Stimulated activated naive CD4-positive, alpha-beta T cell (primary cell): ENCODE measurements at regions not wholly inside any gene's neighbourhood (a gene's known extent, or its start where the extent isn't known, plus 50 kb on each side); places are given as distances from the start of the nearest gene placed in this dataset.

Experiments used
- DNase-seq, 6 experiments: peaks; one replicate each; lab custom pipeline; 2025; lab: John Stamatoyannopoulos, UW

GRCh38 chr14:101105045-101105444 lies 201.5 kb upstream of the RTL1 start:
- DNase-seq = no peak

GRCh38 chr14:101108579-101109346 lies 205.2 kb upstream of the RTL1 start:
- no peak for DNase-seq

DNA sequence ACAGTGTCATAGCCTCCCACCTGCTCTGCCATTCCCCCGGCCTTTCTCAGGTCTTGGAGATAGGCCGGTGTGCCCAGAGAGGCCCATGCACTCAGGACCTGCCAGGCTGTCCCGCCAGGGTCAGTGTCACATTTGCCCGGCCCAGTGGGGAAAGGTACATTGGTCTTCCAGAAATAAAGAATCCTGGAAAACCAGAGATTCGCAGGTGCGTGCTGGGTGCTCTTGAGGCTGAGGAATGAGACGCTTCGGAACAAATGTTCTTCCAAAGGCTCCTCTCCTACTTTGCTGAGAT lies 205.8 kb upstream of the RTL1 start:
- no peak for DNase-seq

- no peak for DNase-seq
Measured at GRCh38 chr14:101109981-101110728, 206.6 kb upstream of the RTL1 start.

- no peak for DNase-seq
Measured at GRCh38 chr14:101110729-101111619, 207.5 kb upstream of the RTL1 start.

- DNase-seq = no peak
Measured at GRCh38 chr14:101111620-101112290, 208.2 kb upstream of the RTL1 start.

- DNase-seq = no peak
Measured at GRCh38 chr14:101112351-101113107, 209.0 kb upstream of the RTL1 start.

DNA sequence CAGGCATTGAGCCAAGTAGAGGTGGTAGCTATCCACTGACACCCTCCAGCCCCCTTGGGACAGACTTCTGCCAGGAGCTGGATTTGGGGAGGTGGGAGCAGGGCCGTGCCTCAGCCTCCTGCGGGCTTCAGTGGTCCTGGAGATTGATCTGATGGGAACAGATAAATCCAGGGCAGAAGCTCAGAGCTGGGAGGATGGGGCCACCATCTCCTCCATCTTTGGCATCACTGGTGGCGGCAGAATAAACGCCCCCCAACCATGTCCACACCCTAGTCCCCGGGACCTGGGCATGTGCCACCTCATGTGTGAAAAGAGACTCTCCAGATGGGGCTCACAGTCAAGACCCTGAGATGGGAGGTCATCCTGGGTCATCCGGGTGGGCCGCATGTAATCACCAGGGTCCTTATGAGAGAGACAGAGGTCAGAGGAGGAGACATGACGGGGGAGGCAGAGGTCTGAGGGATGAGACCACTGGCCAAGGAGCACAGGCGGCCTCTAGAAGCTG lies 209.6 kb upstream of the RTL1 start:
- no peak for DNase-seq

DNA sequence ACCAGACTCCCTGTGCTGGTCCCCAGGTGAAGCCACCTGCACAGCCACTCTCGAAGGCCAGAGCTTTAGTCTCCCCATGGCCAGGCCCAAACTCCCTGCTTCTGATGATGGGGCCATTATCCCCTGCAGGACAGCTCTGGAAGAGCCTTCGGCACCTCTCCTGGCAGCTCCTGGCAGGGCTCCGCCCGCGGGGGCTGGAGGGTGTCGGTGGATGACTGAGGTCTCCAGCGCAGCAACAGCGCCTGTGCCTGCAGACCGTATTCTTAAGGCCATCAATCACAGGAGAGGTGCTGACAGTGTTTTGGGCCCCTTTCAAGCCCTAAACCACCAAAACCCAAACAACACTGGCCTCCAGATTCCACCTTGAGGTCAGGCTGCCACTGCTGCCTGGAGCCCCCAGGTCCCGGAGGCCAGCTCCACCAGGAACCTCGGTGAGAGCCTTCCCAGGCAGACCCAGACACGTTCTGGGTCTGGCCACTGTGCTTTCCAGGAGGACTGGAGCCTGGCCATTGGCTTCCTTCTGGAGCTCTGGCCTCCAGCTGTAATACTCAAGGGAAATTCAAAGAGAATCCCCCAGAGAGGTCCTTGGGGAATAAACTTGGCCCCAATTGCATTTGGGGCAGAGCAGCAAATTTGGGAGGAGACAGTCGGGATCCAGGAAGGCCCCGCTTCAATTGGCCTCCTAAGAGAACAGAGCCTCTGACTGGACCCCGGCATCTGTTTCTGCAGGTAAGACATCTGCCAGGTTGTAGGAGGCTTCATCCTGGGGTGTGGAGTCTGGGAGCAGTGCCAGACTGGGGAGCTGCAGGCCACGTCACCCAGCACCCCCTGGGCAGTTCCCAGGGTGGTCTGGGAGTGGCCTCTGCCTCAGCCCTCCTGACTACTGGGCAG lies 210.6 kb upstream of the RTL1 start:
- no peak for DNase-seq

- no peak for DNase-seq
Measured at GRCh38 chr14:101114726-101115515, 211.4 kb upstream of the RTL1 start.

DNA sequence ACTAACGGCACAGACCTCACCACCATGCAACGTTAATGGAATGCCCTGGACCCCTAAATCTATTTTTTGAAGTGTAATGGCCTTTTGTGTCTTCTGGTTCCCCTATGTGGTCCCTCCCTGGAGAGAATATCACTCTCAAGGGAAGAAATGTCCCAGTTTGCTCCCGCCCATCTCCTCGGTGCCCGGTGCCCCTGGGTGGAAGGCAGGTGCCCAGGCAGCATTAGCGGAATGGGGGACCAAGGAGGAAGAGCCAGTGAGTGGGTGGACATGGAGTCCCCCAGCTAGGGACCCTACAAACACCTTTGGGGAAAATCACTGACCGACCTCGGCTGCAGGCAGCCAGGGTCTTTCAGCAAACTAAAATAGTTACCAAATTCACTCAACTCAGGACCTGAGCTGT lies 212.1 kb upstream of the RTL1 start:
- DNase-seq = no peak

DNA sequence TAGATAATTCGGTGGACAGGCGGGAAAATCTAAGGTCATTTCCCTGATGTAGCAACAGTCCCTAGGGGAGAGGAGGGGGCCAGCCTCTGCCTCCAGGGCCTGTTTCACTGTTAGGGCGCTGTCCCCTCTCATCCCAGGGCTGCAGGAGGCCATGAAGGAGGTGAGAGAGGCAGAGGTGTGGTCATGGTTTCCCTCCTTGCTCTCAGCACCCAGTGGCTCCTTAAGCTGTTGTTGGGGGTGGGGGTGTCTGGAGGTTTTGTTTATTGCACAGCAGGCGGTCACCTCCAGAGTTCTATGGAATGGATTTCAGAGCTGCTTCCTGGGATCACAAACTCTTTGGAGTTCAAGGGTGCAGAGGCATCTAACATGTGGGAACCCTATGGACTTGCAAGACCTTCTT lies 212.5 kb upstream of the RTL1 start:
- DNase-seq = no peak

GRCh38 chr14:101116486-101117130 lies 213.1 kb upstream of the RTL1 start:
- DNase-seq = no peak

DNA sequence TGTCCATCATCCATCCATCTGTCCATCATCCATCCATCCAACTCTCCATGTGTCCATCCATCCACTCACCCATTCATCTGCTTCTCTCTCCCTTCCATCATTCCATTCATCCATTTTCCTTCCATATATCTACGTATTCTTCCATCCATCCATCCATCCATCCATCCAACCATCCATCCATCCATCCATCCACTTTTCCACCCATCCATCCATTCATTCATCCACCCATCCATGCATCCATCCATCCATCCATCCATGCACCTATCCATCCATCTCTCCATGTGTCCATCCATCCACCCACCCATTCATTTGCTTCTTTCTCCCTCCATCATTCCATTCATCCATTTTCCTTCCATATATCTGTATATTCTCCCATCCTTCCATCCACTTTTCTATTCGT lies 214.0 kb upstream of the RTL1 start:
- no peak for DNase-seq

GRCh38 chr14:101118233-101118632 lies 214.7 kb upstream of the RTL1 start:
- no peak for DNase-seq

DNA sequence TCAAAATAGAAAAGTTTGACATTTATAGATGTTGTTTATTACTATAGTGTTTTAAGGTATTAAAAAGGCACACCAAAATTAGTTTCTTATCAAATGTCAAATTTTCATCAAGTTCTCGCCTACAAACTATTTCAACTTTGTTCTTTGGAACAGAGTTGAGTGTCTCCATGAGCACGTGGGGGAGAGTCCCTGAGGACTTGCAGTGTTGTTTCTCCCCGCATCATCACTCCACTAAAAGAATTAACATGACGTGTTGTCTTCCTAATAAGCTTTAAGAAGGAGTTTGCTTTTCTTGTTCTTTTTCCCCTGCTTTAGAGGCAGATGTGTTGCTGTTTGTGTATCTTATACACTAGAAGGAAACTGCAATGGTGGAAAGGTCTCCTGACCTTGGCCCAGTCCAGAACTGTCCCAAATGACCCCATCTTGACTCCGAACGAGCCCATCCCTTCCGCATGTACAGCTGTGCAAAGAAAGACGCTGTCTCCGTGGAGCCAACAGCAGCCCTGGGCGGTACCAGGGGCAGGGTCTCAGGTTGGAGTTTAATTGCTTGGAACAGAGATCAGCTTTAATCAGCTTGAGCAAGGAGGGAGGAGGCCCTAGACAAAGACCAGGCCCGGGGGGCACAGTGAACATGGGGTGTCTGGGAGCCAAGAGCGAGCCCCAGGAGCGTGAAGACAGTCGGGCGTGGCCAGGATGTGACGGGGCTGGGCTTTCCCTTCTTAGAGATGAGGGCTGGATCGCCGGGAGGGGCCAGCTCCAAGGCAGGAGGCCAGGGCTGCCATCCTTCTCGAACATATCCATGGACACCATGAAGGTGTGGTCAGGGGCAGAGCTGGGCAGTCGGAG lies 215.4 kb upstream of the RTL1 start:
- no peak for DNase-seq

DNA sequence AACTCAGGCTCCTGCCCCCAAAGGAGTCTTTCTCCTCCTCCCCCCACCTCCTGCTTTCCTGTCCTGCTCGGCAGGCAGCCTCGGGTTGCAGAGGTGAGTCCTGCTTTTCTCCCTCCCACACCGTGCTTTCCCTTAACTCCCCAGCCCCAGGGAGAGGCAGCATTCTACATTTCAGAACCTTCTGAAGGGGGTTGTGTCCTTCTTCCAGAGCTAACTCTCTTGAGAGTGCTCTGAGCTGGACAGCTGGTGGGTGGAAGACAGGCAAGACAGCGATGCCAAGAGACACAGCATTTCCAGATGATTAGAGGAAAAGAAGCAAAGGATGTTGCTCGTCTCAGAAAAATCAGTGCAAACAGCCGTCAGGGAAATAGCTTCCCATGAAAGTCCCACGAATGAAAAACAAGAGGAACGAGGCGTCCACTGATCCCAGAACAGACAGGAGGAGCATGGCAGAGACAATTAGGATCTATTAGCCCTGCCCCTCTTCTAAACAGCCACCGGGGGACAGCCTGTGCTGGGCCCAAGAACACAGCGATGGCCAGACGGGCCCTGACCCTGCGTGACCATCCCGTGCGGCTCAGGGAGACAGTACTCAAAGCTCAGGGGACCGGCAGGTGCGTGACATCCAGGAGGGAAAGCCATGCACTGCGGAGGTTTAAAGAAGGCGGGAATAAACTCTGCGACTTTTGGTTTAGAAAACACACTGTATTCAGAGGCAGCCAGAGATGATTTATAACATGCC lies 216.5 kb upstream of the RTL1 start:
- no peak for DNase-seq
